ENCODE measurements at regions not wholly inside any gene's neighbourhood (a gene's known extent, or its start where the extent isn't known, plus 50 kb on each side); places are given as distances from the start of the nearest gene placed in this dataset.

- TF ChIP-seq CTCF (IDR thresholded peaks at IDR 0.05) (no peak), POLR2A (IDR thresholded peaks at IDR 0.05) (no peak), POLR2AphosphoS5 (IDR thresholded peaks at IDR 0.05) (no peak), EP300 (IDR thresholded peaks at IDR 0.05) (no peak)
These were observed 1631.4 kb upstream of the TENM4 start for GRCh38 chr11:81072273-81072672.
